ENCODE measurements at regions not wholly inside any gene's neighbourhood (a gene's known extent, or its start where the extent isn't known, plus 50 kb on each side); places are given as distances from the start of the nearest gene placed in this dataset.

- no peaks in the 10 kb centered on the region for H3K36me3 ChIP-seq (replicated peaks in 1 of 2; ENCODE audit: control insufficient read depth in 1 of 2, insufficient read depth in 2 of 2, low read length in 2 of 2)
- no peak overlapping the region for H3K4me2 ChIP-seq (ENCODE audit: low read depth, low read length)
- no peaks in the 10 kb centered on the region for H3K9me3 ChIP-seq (ENCODE audit: low read length)
- H3K4me1 ChIP-seq (ENCODE audit: insufficient read depth, low read length), result no peaks in the 10 kb centered on the region
- no peak for TF ChIP-seq TARDBP (CRISPR knock-in tag; IDR thresholded peaks at IDR 0.05)
- TF ChIP-seq ZKSCAN8 (CRISPR knock-in tag; IDR thresholded peaks at IDR 0.05; ENCODE audit: borderline replicate concordance), result no peak
- TF ChIP-seq SMC3 (IDR thresholded peaks at IDR 0.05; ENCODE audit: low read length), result no peak
- TF ChIP-seq GATAD2A (CRISPR knock-in tag; IDR thresholded peaks at IDR 0.05), result no peak
- no peaks in the 10 kb centered on the region for H3K27me3 ChIP-seq (ENCODE audit: control insufficient read depth in 1 of 2, insufficient read depth in 2 of 2, low read length in 2 of 2)
- FAIRE-seq (no peak), ATAC-seq (no peak), DNase-seq (ENCODE audit: low spot score) (no peak)
- ChIA-PET POLR2A (no interaction called here), CTCF (ENCODE audit: low intra/inter-chr PET ratio, low total read pairs) (no interaction called here)
- BruUV-seq (replicated peaks), result no TSS peak
- no peak overlapping the region for H2AFZ ChIP-seq (ENCODE audit: low read length)
- H3K9ac ChIP-seq (ENCODE audit: insufficient read depth, low read depth, low read length), result no peak overlapping the region
- H3K27ac ChIP-seq (ENCODE audit: extremely low read length, insufficient read depth, low read length), result no peak overlapping the region
- no peaks in the 10 kb centered on the region for H3K79me2 ChIP-seq (ENCODE audit: insufficient read depth, low read length)
- no peak overlapping the region for H3K4me3 ChIP-seq (replicated peaks in 1 of 3; ENCODE audit: insufficient read depth in 1 of 3, low read depth in 2 of 3, low read length in 3 of 3)
- intact Hi-C loops (cut with micrococcal nuclease; ENCODE audit: unreplicated experiment), result no loop called here
- no peaks in the 10 kb centered on the region for H4K20me1 ChIP-seq (ENCODE audit: insufficient read depth, low read length)
- in situ Hi-C loops (cut with HindIII; ENCODE audit: extremely low pct_ligation_motif_present, low pct_unique_long_range_greater_than_20kb), result no loop called here
- WGBS (ENCODE audit: low lambda C conversion rate), result 0% methylated on average over 3 of the region's 3 CpGs
These were observed 169.6 kb downstream of the GABRG1 start for GRCh38 chr4:45954276-45954675.

GRCh38 chr4:45951153-45951552 is 172.7 kb downstream of the GABRG1 start:
- WGBS (ENCODE audit: low lambda C conversion rate), result 0% methylated on average over 1 of the region's 1 CpG
- H3K79me2 ChIP-seq (ENCODE audit: insufficient read depth, low read length), result no peaks in the 10 kb centered on the region
- no peak overlapping the region for H3K27ac ChIP-seq (ENCODE audit: extremely low read length, insufficient read depth, low read length)
- TF ChIP-seq POLR2G (IDR thresholded peaks at IDR 0.05; ENCODE audit: low read depth, low read length), result no peak
- peak; percentile 23 to 72; a peak in 2 of 4 replicates for TF ChIP-seq MAFK (conservative IDR thresholded peaks at IDR 0.05 in 1 of 2, IDR thresholded peaks at IDR 0.05 in 1 of 2; ENCODE audit: low read length in 2 of 2)
- TF ChIP-seq MAFF (IDR thresholded peaks at IDR 0.05; ENCODE audit: low read depth, low read length), result peak; percentile 52; the same call in 1 of the 2 replicates
- FAIRE-seq (no peak), DNase-seq (ENCODE audit: low spot score) (no peak), ATAC-seq (no peak)
- H3K9me3 ChIP-seq (ENCODE audit: low read length), result no peaks in the 10 kb centered on the region
- ChIA-PET POLR2A (no interaction called here), CTCF (ENCODE audit: low intra/inter-chr PET ratio, low total read pairs) (no interaction called here)
- no peaks in the 10 kb centered on the region for H3K4me1 ChIP-seq (ENCODE audit: insufficient read depth, low read length)
- no peaks in the 10 kb centered on the region for H3K36me3 ChIP-seq (replicated peaks in 1 of 2; ENCODE audit: control insufficient read depth in 1 of 2, insufficient read depth in 2 of 2, low read length in 2 of 2)
- BruUV-seq (replicated peaks), result no TSS peak
- H4K20me1 ChIP-seq (ENCODE audit: insufficient read depth, low read length), result no peaks in the 10 kb centered on the region
- no peak overlapping the region for H3K9ac ChIP-seq (ENCODE audit: insufficient read depth, low read depth, low read length)
- intact Hi-C loops (cut with micrococcal nuclease; ENCODE audit: unreplicated experiment), result no loop called here
- H3K4me3 ChIP-seq (replicated peaks in 1 of 3; ENCODE audit: insufficient read depth in 1 of 3, low read depth in 2 of 3, low read length in 3 of 3), result no peak overlapping the region
- in situ Hi-C loops (cut with HindIII; ENCODE audit: extremely low pct_ligation_motif_present, low pct_unique_long_range_greater_than_20kb), result no loop called here
- H3K27me3 ChIP-seq (ENCODE audit: control insufficient read depth in 1 of 2, insufficient read depth in 2 of 2, low read length in 2 of 2), result no peaks in the 10 kb centered on the region
- H3K4me2 ChIP-seq (ENCODE audit: low read depth, low read length), result no peak overlapping the region
- H2AFZ ChIP-seq (ENCODE audit: low read length), result no peak overlapping the region

Data from HepG2 (cell line).